ENCODE measurements at regions not wholly inside any gene's neighbourhood (a gene's known extent, or its start where the extent isn't known, plus 50 kb on each side); places are given as distances from the start of the nearest gene placed in this dataset.

- no peaks in the 10 kb centered on the region for H3K4me1 ChIP-seq (ENCODE audit: insufficient read depth, low read length)
- ATAC-seq (ENCODE audit: insufficient read depth, low read depth) (no peak), DNase-seq (no peak)
- H3K9ac ChIP-seq (ENCODE audit: low read depth, low read length): no peak overlapping the region
- H3K4me2 ChIP-seq (ENCODE audit: insufficient read depth, low read length): no peak overlapping the region
- H3K4me3 ChIP-seq (ENCODE audit: low read depth in 1 of 2, low read length in 2 of 2): no peak overlapping the region
- no peaks in the 10 kb centered on the region for H3K36me3 ChIP-seq (ENCODE audit: insufficient read depth, low read length)
- no peak for TF ChIP-seq CTCF (IDR thresholded peaks at IDR 0.05; ENCODE audit: borderline replicate concordance, extremely low read depth, low read length, poor library complexity, severe bottlenecking)
- no peak for TF ChIP-seq EZH2 (IDR thresholded peaks at IDR 0.05; ENCODE audit: borderline replicate concordance, low read depth, low read length, severe bottlenecking)
- H4K20me1 ChIP-seq (ENCODE audit: insufficient read depth, low read length): no peaks in the 10 kb centered on the region
- peaks cover 2% of the 10 kb centered on the region for H3K27me3 ChIP-seq (ENCODE audit: insufficient read depth, low read length, poor library complexity)
- H2AFZ ChIP-seq (ENCODE audit: low read depth, low read length): no peak overlapping the region
- H3K79me2 ChIP-seq (ENCODE audit: insufficient read depth, low read length): no peaks in the 10 kb centered on the region
- no peaks in the 10 kb centered on the region for H3K9me3 ChIP-seq (ENCODE audit: insufficient read depth, low read length, severe bottlenecking)
- H3K27ac ChIP-seq (ENCODE audit: low read length): no peak overlapping the region
Observed at GRCh38 chr3:152555666-152556291, 279.2 kb upstream of the P2RY1 start.

GRCh38 chr3:152556731-152557254 lies 278.1 kb upstream of the P2RY1 start:
- ATAC-seq (ENCODE audit: insufficient read depth, low read depth) (no peak), DNase-seq (no peak)
- peaks cover 2% of the 10 kb centered on the region for H3K27me3 ChIP-seq (ENCODE audit: insufficient read depth, low read length, poor library complexity)
- TF ChIP-seq CTCF (IDR thresholded peaks at IDR 0.05; ENCODE audit: borderline replicate concordance, extremely low read depth, low read length, poor library complexity, severe bottlenecking) (no peak), EZH2 (IDR thresholded peaks at IDR 0.05; ENCODE audit: borderline replicate concordance, low read depth, low read length, severe bottlenecking) (no peak)
- no peak overlapping the region for H3K9ac ChIP-seq (ENCODE audit: low read depth, low read length)
- no peak overlapping the region for H3K4me2 ChIP-seq (ENCODE audit: insufficient read depth, low read length)
- H3K4me3 ChIP-seq (ENCODE audit: low read depth in 1 of 2, low read length in 2 of 2): no peak overlapping the region
- no peaks in the 10 kb centered on the region for H3K4me1 ChIP-seq (ENCODE audit: insufficient read depth, low read length)
- H3K9me3 ChIP-seq (ENCODE audit: insufficient read depth, low read length, severe bottlenecking): no peaks in the 10 kb centered on the region
- H2AFZ ChIP-seq (ENCODE audit: low read depth, low read length): no peak overlapping the region
- no peaks in the 10 kb centered on the region for H3K36me3 ChIP-seq (ENCODE audit: insufficient read depth, low read length)
- H3K79me2 ChIP-seq (ENCODE audit: insufficient read depth, low read length): no peaks in the 10 kb centered on the region
- no peaks in the 10 kb centered on the region for H4K20me1 ChIP-seq (ENCODE audit: insufficient read depth, low read length)
- no peak overlapping the region for H3K27ac ChIP-seq (ENCODE audit: low read length)

GRCh38 chr3:152557302-152557999 lies 277.5 kb upstream of the P2RY1 start:
- Histone ChIP-seq H3K79me2 (ENCODE audit: insufficient read depth, low read length) (no peaks in the 10 kb centered on the region), H3K4me3 (ENCODE audit: low read depth in 1 of 2, low read length in 2 of 2) (no peak overlapping the region), H4K20me1 (ENCODE audit: insufficient read depth, low read length) (no peaks in the 10 kb centered on the region), H3K4me1 (ENCODE audit: insufficient read depth, low read length) (no peaks in the 10 kb centered on the region), H3K36me3 (ENCODE audit: insufficient read depth, low read length) (no peaks in the 10 kb centered on the region), H3K9me3 (ENCODE audit: insufficient read depth, low read length, severe bottlenecking) (no peaks in the 10 kb centered on the region), H3K4me2 (ENCODE audit: insufficient read depth, low read length) (no peak overlapping the region), H3K27me3 (ENCODE audit: insufficient read depth, low read length, poor library complexity) (peaks cover 2% of the 10 kb centered on the region), H2AFZ (ENCODE audit: low read depth, low read length) (no peak overlapping the region), H3K9ac (ENCODE audit: low read depth, low read length) (no peak overlapping the region), H3K27ac (ENCODE audit: low read length) (no peak overlapping the region)
- DNase-seq (no peak), ATAC-seq (ENCODE audit: insufficient read depth, low read depth) (no peak)
- TF ChIP-seq CTCF (IDR thresholded peaks at IDR 0.05; ENCODE audit: borderline replicate concordance, extremely low read depth, low read length, poor library complexity, severe bottlenecking): no peak

All from DND-41 (cell line).